GM23338 (cell line): ENCODE measurements at regions not wholly inside any gene's neighbourhood (a gene's known extent, or its start where the extent isn't known, plus 50 kb on each side); places are given as distances from the start of the nearest gene placed in this dataset.

ENCODE experiments used
- ATAC-seq: fragments of 200-7000 bp; cut with Tn5 transposase; 3 replicates; pipeline ENCODE4 v1.9.1; 2020
- DNase-seq: peaks from one replicate; pipeline ENCODE4 v3.0.0-alpha.2; 2015; ENCODE audit warnings: low spot score
- H2AFZ ChIP-seq: fragments of 200-600 bp; sonication (generic); 2 replicates; pipeline ENCODE4 v1.8.0; 2016; ENCODE audit warnings: antibody characterized with exemption, mild to moderate bottlenecking, moderate library complexity
- H3F3A ChIP-seq: fragments of 200-600 bp; sonication (generic); replicated peaks from 2 replicates; pipeline ENCODE4 v1.8.0; 2017; ENCODE audit warnings: antibody characterized with exemption, mixed run types, low read depth
- H3K27ac ChIP-seq: fragments of 200-600 bp; sonication (generic); 2 replicates; pipeline ENCODE4 v1.6.1; 2016; ENCODE audit warnings: low read depth
- H3K27me3 ChIP-seq: fragments of 200-600 bp; sonication (generic); 2 replicates; pipeline ENCODE4 v1.8.0; 2016; ENCODE audit warnings: mild to moderate bottlenecking, mixed run types, moderate library complexity; ENCODE audit not compliant: insufficient read depth
- H3K36me3 ChIP-seq: fragments of 200-600 bp; sonication (generic); 2 replicates; pipeline ENCODE4 v1.8.0; 2016; ENCODE audit warnings: mild to moderate bottlenecking; ENCODE audit not compliant: insufficient read depth
- H3K4me1 ChIP-seq: fragments of 200-600 bp; sonication (generic); 2 replicates; pipeline ENCODE4 v1.8.0; 2016; ENCODE audit warnings: mild to moderate bottlenecking, moderate library complexity; ENCODE audit not compliant: insufficient read depth
- H3K4me2 ChIP-seq: fragments of 200-600 bp; sonication (generic); 2 replicates; pipeline ENCODE4 v1.7.1; 2017; ENCODE audit warnings: mixed run types
- H3K4me3 ChIP-seq: fragments of 200-600 bp; sonication (generic); 2 replicates; pipeline ENCODE4 v1.6.1; 2016; ENCODE audit warnings: mixed run types
- H3K79me2 ChIP-seq: fragments of 200-600 bp; sonication (generic); replicated peaks from 2 replicates; pipeline ENCODE4 v1.8.0; 2017; ENCODE audit warnings: mild to moderate bottlenecking; ENCODE audit not compliant: insufficient read depth
- H3K9me2 ChIP-seq: fragments of 200-600 bp; sonication (generic); 2 replicates; pipeline ENCODE4 v1.8.0; 2017; ENCODE audit not compliant: insufficient read depth
- H4K20me1 ChIP-seq: fragments of 200-600 bp; sonication (generic); replicated peaks from 2 replicates; pipeline ENCODE4 v1.8.0; 2017; ENCODE audit warnings: mild to moderate bottlenecking; ENCODE audit not compliant: insufficient read depth
- H3K27ac Mint-ChIP-seq: 2 replicates; pipeline ENCODE4 v1.8.0; 2020; ENCODE audit warnings: inconsistent platforms, mild to moderate bottlenecking, moderate library complexity, mixed read lengths
- H3K27me3 Mint-ChIP-seq: 3 replicates; pipeline ENCODE4 v1.8.0; 2022; ENCODE audit warnings: low read depth, mild to moderate bottlenecking, moderate library complexity, mixed read lengths, inconsistent platforms; ENCODE audit not compliant: insufficient read depth, poor library complexity
- H3K36me3 Mint-ChIP-seq: 3 replicates; pipeline ENCODE4 v1.8.0; 2021; ENCODE audit warnings: low read depth, mild to moderate bottlenecking, inconsistent platforms, moderate library complexity, mixed read lengths
- H3K4me1 Mint-ChIP-seq: 3 replicates; pipeline ENCODE4 v1.8.0; 2020; ENCODE audit warnings: mild to moderate bottlenecking, inconsistent platforms, mixed read lengths
- H3K4me3 Mint-ChIP-seq: 3 replicates; pipeline ENCODE4 v1.8.0; 2021; ENCODE audit warnings: moderate library complexity, mild to moderate bottlenecking, inconsistent platforms, mixed read lengths
- H3K9me3 Mint-ChIP-seq: 3 replicates; pipeline ENCODE4 v1.8.0; 2020; ENCODE audit warnings: moderate library complexity, mild to moderate bottlenecking, inconsistent platforms, mixed read lengths
- CREB1 ChIP-seq: fragments of 250-450 bp; sonication (Bioruptor Pico); IDR thresholded peaks from 2 replicates; pipeline ENCODE4 v1.5.0; 2020; ENCODE audit warnings: low read depth, mild to moderate bottlenecking, moderate library complexity
- EZH2 ChIP-seq: fragments of 200-600 bp; sonication (generic); IDR thresholded peaks from one replicate; pipeline ENCODE4 v1.8.0; 2017; ENCODE audit warnings: antibody characterized with exemption, mild to moderate bottlenecking, low read depth; ENCODE audit not compliant: unreplicated experiment
- JUNB ChIP-seq: IDR thresholded peaks from one replicate; pipeline ENCODE4 v1.6.1; 2016; ENCODE audit warnings: antibody characterized with exemption; ENCODE audit not compliant: unreplicated experiment
- NANOG ChIP-seq: IDR thresholded peaks from 2 replicates; pipeline ENCODE4 v1.6.1; 2016; ENCODE audit warnings: antibody characterized with exemption, borderline replicate concordance
- STAT1 ChIP-seq: IDR thresholded peaks from one replicate; pipeline ENCODE4 v1.6.1; 2016; ENCODE audit warnings: antibody characterized with exemption; ENCODE audit not compliant: unreplicated experiment
- ZNF114 ChIP-seq: fragments of 250-450 bp; sonication (Bioruptor Pico); IDR thresholded peaks from 2 replicates; pipeline ENCODE4 v1.5.0; 2020; ENCODE audit warnings: mild to moderate bottlenecking, moderate library complexity
- ZNF331 ChIP-seq: fragments of 250-450 bp; sonication (Bioruptor Pico); IDR thresholded peaks from 2 replicates; pipeline ENCODE4 v1.5.0; 2020; ENCODE audit warnings: low read depth, mild to moderate bottlenecking, moderate library complexity
- TF ChIP-seq, protein P1 (sequence below), 2 experiments: fragments of 200-600 bp in 1 of 2; sonication (generic) in 1 of 2; conservative IDR thresholded peaks; 2 replicates each; pipeline versions ENCODE4 v1.5.1 to v1.6.1; 2016 to 2017; ENCODE audit warnings: antibody characterized with exemption in 2 of 2, low read depth in 2 of 2, mild to moderate bottlenecking in 2 of 2, moderate library complexity in 1 of 2
- TF ChIP-seq, protein P2 (sequence below): IDR thresholded peaks from 2 replicates; pipeline ENCODE4 v1.6.1; 2016; ENCODE audit warnings: antibody characterized with exemption
- TF ChIP-seq, protein P3 (sequence below): fragments of 250-450 bp; sonication (Bioruptor Pico); IDR thresholded peaks from 2 replicates; pipeline ENCODE4 v1.5.0; 2020; ENCODE audit warnings: mild to moderate bottlenecking, moderate library complexity

DNA sequence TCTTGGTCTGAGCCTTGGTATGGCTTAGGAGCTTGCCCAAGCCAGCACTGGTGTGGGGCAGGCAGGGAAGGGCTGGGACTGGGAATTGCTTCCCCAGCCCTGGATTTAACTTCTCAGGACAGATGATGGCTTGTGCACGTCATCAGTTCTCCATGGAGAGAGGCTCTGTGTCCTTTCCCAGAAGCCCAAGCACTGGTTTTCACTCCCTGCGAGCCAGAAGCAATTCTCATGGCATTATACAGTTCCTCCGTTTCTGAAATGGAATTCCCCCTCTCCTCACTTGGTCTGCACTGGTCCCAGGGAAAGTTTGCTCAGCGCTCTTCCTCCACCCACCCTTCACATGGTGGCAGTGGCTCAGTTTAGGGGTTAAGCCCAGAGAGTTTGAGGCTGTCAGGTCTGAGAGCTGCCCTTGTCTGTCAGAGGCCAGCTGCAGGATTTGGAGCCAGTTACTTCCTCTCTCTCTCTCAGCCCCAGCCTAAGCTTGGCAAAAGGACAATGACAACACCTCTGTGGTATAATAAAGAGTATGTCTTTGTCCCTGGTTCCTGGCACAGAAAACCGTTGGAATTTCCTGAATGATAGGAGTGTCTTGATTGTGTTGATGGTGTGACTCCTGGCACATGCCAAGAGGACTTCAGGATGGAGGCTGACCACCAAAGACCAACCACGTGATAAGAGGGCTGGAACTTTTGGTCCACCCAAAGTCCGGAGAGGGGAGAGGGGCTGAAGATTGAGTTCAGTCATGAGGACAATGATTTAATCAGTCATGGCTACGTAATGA is 219.6 kb upstream of the TNRC6C start (continued):
- TF ChIP-seq EZH2 (no peak), JUNB (no peak), NANOG (no peak), CREB1 (CRISPR knock-in tag) (no peak), STAT1 (no peak)
- TF ChIP-seq, protein P1, sequence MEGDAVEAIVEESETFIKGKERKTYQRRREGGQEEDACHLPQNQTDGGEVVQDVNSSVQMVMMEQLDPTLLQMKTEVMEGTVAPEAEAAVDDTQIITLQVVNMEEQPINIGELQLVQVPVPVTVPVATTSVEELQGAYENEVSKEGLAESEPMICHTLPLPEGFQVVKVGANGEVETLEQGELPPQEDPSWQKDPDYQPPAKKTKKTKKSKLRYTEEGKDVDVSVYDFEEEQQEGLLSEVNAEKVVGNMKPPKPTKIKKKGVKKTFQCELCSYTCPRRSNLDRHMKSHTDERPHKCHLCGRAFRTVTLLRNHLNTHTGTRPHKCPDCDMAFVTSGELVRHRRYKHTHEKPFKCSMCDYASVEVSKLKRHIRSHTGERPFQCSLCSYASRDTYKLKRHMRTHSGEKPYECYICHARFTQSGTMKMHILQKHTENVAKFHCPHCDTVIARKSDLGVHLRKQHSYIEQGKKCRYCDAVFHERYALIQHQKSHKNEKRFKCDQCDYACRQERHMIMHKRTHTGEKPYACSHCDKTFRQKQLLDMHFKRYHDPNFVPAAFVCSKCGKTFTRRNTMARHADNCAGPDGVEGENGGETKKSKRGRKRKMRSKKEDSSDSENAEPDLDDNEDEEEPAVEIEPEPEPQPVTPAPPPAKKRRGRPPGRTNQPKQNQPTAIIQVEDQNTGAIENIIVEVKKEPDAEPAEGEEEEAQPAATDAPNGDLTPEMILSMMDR (conservative IDR thresholded peaks at IDR 0.05; ENCODE audit: low read depth in 2 of 2): no peak

DNA sequence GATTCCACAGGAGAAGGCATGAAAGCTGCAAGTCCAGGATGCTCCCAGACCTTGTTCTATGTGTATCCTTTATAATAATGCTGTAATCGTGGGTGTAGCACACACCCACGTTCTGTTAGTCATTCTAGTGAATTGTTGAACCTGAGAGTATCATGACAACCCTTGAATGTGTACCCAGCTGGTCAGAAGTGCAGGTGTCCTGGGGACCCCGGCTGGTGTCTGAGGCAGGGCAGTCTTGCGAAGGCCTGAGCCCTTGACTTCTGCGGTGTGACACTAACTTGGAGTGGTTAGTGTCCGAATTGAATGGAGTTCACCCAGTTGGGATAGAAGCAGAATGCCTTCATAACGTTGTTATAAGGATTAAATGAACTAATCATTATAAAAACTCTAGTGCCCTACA is 218.0 kb upstream of the TNRC6C start:
- Mint-ChIP-seq H3K4me3 (no peak overlapping the region), H3K27ac (no peak overlapping the region), H3K36me3 (no peaks in the 10 kb centered on the region; the same call in 2 of the 3 replicates), H3K27me3 (peaks cover 39% of the 10 kb centered on the region), H3K9me3 (peaks cover 3% of the 10 kb centered on the region; the same call in 1 of the 3 replicates), H3K4me1 (peaks cover 24% of the 10 kb centered on the region)
- ATAC-seq (no peak), DNase-seq (no peak)
- H2AFZ ChIP-seq: no peak overlapping the region
- no peaks in the 10 kb centered on the region for H3K27me3 ChIP-seq
- no peak overlapping the region for H3K4me3 ChIP-seq
- no peak overlapping the region for H3K4me2 ChIP-seq
- no peaks in the 10 kb centered on the region for H3K36me3 ChIP-seq
- H4K20me1 ChIP-seq: no peaks in the 10 kb centered on the region
- H3K79me2 ChIP-seq: no peaks in the 10 kb centered on the region
- H3K9me2 ChIP-seq: 0 out of 2 replicates have a peak, but pooled peaks cover 4% of the 10 kb centered on the region
- no peaks in the 10 kb centered on the region; the same call in 1 of the 2 replicates for H3K4me1 ChIP-seq
- H3F3A ChIP-seq: no peaks in the 10 kb centered on the region
- no peak overlapping the region for H3K27ac ChIP-seq
- TF ChIP-seq, protein P1 (conservative IDR thresholded peaks at IDR 0.05; ENCODE audit: low read depth in 2 of 2): no peak
- TF ChIP-seq EZH2 (no peak), ZNF114 (no peak), JUNB (no peak), ZNF331 (CRISPR knock-in tag) (no peak), STAT1 (no peak), NANOG (no peak)
- TF ChIP-seq, protein P2, sequence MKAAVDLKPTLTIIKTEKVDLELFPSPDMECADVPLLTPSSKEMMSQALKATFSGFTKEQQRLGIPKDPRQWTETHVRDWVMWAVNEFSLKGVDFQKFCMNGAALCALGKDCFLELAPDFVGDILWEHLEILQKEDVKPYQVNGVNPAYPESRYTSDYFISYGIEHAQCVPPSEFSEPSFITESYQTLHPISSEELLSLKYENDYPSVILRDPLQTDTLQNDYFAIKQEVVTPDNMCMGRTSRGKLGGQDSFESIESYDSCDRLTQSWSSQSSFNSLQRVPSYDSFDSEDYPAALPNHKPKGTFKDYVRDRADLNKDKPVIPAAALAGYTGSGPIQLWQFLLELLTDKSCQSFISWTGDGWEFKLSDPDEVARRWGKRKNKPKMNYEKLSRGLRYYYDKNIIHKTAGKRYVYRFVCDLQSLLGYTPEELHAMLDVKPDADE: no peak
- TF ChIP-seq, protein P3, sequence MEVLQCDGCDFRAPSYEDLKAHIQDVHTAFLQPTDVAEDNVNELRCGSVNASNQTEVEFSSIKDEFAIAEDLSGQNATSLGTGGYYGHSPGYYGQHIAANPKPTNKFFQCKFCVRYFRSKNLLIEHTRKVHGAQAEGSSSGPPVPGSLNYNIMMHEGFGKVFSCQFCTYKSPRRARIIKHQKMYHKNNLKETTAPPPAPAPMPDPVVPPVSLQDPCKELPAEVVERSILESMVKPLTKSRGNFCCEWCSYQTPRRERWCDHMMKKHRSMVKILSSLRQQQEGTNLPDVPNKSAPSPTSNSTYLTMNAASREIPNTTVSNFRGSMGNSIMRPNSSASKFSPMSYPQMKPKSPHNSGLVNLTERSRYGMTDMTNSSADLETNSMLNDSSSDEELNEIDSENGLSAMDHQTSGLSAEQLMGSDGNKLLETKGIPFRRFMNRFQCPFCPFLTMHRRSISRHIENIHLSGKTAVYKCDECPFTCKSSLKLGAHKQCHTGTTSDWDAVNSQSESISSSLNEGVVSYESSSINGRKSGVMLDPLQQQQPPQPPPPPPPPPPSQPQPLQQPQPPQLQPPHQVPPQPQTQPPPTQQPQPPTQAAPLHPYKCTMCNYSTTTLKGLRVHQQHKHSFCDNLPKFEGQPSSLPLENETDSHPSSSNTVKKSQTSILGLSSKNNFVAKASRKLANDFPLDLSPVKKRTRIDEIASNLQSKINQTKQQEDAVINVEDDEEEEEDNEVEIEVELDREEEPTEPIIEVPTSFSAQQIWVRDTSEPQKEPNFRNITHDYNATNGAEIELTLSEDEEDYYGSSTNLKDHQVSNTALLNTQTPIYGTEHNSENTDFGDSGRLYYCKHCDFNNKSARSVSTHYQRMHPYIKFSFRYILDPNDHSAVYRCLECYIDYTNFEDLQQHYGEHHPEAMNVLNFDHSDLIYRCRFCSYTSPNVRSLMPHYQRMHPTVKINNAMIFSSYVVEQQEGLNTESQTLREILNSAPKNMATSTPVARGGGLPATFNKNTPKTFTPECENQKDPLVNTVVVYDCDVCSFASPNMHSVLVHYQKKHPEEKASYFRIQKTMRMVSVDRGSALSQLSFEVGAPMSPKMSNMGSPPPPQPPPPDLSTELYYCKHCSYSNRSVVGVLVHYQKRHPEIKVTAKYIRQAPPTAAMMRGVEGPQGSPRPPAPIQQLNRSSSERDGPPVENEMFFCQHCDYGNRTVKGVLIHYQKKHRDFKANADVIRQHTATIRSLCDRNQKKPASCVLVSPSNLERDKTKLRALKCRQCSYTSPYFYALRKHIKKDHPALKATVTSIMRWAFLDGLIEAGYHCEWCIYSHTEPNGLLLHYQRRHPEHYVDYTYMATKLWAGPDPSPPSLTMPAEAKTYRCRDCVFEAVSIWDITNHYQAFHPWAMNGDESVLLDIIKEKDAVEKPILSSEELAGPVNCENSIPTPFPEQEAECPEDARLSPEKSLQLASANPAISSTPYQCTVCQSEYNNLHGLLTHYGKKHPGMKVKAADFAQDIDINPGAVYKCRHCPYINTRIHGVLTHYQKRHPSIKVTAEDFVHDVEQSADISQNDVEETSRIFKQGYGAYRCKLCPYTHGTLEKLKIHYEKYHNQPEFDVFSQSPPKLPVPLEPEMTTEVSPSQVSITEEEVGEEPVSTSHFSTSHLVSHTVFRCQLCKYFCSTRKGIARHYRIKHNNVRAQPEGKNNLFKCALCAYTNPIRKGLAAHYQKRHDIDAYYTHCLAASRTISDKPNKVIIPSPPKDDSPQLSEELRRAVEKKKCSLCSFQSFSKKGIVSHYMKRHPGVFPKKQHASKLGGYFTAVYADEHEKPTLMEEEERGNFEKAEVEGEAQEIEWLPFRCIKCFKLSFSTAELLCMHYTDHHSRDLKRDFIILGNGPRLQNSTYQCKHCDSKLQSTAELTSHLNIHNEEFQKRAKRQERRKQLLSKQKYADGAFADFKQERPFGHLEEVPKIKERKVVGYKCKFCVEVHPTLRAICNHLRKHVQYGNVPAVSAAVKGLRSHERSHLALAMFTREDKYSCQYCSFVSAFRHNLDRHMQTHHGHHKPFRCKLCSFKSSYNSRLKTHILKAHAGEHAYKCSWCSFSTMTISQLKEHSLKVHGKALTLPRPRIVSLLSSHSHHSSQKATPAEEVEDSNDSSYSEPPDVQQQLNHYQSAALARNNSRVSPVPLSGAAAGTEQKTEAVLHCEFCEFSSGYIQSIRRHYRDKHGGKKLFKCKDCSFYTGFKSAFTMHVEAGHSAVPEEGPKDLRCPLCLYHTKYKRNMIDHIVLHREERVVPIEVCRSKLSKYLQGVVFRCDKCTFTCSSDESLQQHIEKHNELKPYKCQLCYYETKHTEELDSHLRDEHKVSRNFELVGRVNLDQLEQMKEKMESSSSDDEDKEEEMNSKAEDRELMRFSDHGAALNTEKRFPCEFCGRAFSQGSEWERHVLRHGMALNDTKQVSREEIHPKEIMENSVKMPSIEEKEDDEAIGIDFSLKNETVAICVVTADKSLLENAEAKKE (CRISPR knock-in tag): no peak
